ENCODE measurements at regions not wholly inside any gene's neighbourhood (a gene's known extent, or its start where the extent isn't known, plus 50 kb on each side); places are given as distances from the start of the nearest gene placed in this dataset.

DNA sequence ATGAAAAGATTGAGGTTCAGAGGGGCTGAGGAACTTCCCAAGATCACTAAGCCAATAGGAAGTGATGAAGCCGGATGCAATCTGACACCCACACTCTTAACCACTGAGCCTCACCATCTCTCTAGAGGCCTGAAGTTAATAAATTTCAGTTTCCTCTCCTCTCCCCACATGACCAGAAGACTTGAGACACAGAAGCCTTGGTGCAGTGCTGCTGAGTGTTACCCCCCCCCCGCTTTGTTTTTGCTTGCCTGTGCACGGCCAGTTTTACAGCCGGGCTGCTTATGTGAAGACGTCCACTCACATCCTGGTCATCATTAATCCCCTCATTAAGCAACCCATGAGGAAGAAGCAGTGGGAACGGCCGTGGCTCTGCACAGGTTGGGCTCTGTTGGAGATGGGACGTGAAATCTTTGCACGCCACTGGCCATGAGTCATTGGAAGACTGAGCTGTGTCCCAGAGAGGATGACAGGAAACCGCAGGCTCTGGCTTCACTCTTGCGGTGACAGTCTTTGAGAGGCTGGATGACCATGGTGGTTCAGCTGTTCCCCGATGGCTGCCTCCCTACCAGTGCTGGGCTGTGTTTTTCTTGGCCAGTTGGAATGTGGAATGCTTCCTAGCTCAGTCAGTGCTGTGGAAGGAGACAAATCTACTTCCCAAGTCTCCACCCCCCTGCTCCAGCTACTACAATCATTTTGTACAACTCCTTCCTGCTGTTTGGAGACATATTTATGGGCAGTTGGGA, 232.6 kb upstream of the LRTM1 start:
- TF ChIP-seq, protein P1, sequence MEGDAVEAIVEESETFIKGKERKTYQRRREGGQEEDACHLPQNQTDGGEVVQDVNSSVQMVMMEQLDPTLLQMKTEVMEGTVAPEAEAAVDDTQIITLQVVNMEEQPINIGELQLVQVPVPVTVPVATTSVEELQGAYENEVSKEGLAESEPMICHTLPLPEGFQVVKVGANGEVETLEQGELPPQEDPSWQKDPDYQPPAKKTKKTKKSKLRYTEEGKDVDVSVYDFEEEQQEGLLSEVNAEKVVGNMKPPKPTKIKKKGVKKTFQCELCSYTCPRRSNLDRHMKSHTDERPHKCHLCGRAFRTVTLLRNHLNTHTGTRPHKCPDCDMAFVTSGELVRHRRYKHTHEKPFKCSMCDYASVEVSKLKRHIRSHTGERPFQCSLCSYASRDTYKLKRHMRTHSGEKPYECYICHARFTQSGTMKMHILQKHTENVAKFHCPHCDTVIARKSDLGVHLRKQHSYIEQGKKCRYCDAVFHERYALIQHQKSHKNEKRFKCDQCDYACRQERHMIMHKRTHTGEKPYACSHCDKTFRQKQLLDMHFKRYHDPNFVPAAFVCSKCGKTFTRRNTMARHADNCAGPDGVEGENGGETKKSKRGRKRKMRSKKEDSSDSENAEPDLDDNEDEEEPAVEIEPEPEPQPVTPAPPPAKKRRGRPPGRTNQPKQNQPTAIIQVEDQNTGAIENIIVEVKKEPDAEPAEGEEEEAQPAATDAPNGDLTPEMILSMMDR (IDR thresholded peaks at IDR 0.05), result no peak
- TF ChIP-seq POLR2A (IDR thresholded peaks at IDR 0.05), result no peak
